ENCODE measurements at regions not wholly inside any gene's neighbourhood (a gene's known extent, or its start where the extent isn't known, plus 50 kb on each side); places are given as distances from the start of the nearest gene placed in this dataset.

- H3K4me3 ChIP-seq (ENCODE audit: low read length) = no peak overlapping the region
- no peaks in the 10 kb centered on the region for H3K27me3 ChIP-seq (ENCODE audit: control insufficient read depth, insufficient read depth, low read length)
- H3K9ac ChIP-seq (ENCODE audit: low read length) = no peak overlapping the region
- no peaks in the 10 kb centered on the region for H3K4me1 ChIP-seq (ENCODE audit: control insufficient read depth, insufficient read depth, low read length)
- H3K36me3 ChIP-seq (ENCODE audit: control insufficient read depth, insufficient read depth, low read length) = no peaks in the 10 kb centered on the region
- no peak overlapping the region for H3K27ac ChIP-seq (ENCODE audit: low read depth, low read length)
These were observed 134.9 kb upstream of the BACH2 start for GRCh38 chr6:90431576-90431975.

- H3K4me1 ChIP-seq (ENCODE audit: control insufficient read depth, insufficient read depth, low read length) = no peaks in the 10 kb centered on the region
- H3K9ac ChIP-seq (ENCODE audit: low read length) = no peak overlapping the region
- H3K4me3 ChIP-seq (ENCODE audit: low read length) = no peak overlapping the region
- no peaks in the 10 kb centered on the region for H3K27me3 ChIP-seq (ENCODE audit: control insufficient read depth, insufficient read depth, low read length)
- no peak overlapping the region for H3K27ac ChIP-seq (ENCODE audit: low read depth, low read length)
- H3K36me3 ChIP-seq (ENCODE audit: control insufficient read depth, insufficient read depth, low read length) = no peaks in the 10 kb centered on the region
These were observed 133.1 kb upstream of the BACH2 start for GRCh38 chr6:90429713-90430112.

GRCh38 chr6:90428514-90428913, 131.9 kb upstream of the BACH2 start:
- no peaks in the 10 kb centered on the region for H3K36me3 ChIP-seq (ENCODE audit: control insufficient read depth, insufficient read depth, low read length)
- H3K27ac ChIP-seq (ENCODE audit: low read depth, low read length) = no peak overlapping the region
- no peak overlapping the region for H3K9ac ChIP-seq (ENCODE audit: low read length)
- H3K4me1 ChIP-seq (ENCODE audit: control insufficient read depth, insufficient read depth, low read length) = no peaks in the 10 kb centered on the region
- no peak overlapping the region for H3K4me3 ChIP-seq (ENCODE audit: low read length)
- H3K27me3 ChIP-seq (ENCODE audit: control insufficient read depth, insufficient read depth, low read length) = no peaks in the 10 kb centered on the region

- Histone ChIP-seq H3K4me3 (ENCODE audit: low read length) (no peak overlapping the region), H3K36me3 (ENCODE audit: control insufficient read depth, insufficient read depth, low read length) (no peaks in the 10 kb centered on the region), H3K27ac (ENCODE audit: low read depth, low read length) (no peak overlapping the region), H3K4me1 (ENCODE audit: control insufficient read depth, insufficient read depth, low read length) (no peaks in the 10 kb centered on the region), H3K27me3 (ENCODE audit: control insufficient read depth, insufficient read depth, low read length) (no peaks in the 10 kb centered on the region), H3K9ac (ENCODE audit: low read length) (no peak overlapping the region)
These were observed 128.6 kb upstream of the BACH2 start for GRCh38 chr6:90425161-90425641.

- Histone ChIP-seq H3K4me1 (ENCODE audit: control insufficient read depth, insufficient read depth, low read length) (no peaks in the 10 kb centered on the region), H3K36me3 (ENCODE audit: control insufficient read depth, insufficient read depth, low read length) (no peaks in the 10 kb centered on the region), H3K27me3 (ENCODE audit: control insufficient read depth, insufficient read depth, low read length) (no peaks in the 10 kb centered on the region), H3K9ac (ENCODE audit: low read length) (no peak overlapping the region), H3K27ac (ENCODE audit: low read depth, low read length) (no peak overlapping the region), H3K4me3 (ENCODE audit: low read length) (no peak overlapping the region)
These were observed 127.9 kb upstream of the BACH2 start for GRCh38 chr6:90424580-90424979.

- Histone ChIP-seq H3K36me3 (ENCODE audit: control insufficient read depth, insufficient read depth, low read length) (no peaks in the 10 kb centered on the region), H3K27me3 (ENCODE audit: control insufficient read depth, insufficient read depth, low read length) (no peaks in the 10 kb centered on the region), H3K4me1 (ENCODE audit: control insufficient read depth, insufficient read depth, low read length) (no peaks in the 10 kb centered on the region), H3K9ac (ENCODE audit: low read length) (no peak overlapping the region), H3K27ac (ENCODE audit: low read depth, low read length) (no peak overlapping the region), H3K4me3 (ENCODE audit: low read length) (no peak overlapping the region)
These were observed 125.0 kb upstream of the BACH2 start for GRCh38 chr6:90421666-90422065.

GRCh38 chr6:90420500-90420899, 123.9 kb upstream of the BACH2 start:
- H3K4me3 ChIP-seq (ENCODE audit: low read length) = no peak overlapping the region
- no peaks in the 10 kb centered on the region for H3K36me3 ChIP-seq (ENCODE audit: control insufficient read depth, insufficient read depth, low read length)
- no peaks in the 10 kb centered on the region for H3K4me1 ChIP-seq (ENCODE audit: control insufficient read depth, insufficient read depth, low read length)
- no peak overlapping the region for H3K9ac ChIP-seq (ENCODE audit: low read length)
- H3K27me3 ChIP-seq (ENCODE audit: control insufficient read depth, insufficient read depth, low read length) = no peaks in the 10 kb centered on the region
- H3K27ac ChIP-seq (ENCODE audit: low read depth, low read length) = no peak overlapping the region

- Histone ChIP-seq H3K4me1 (ENCODE audit: control insufficient read depth, insufficient read depth, low read length) (no peaks in the 10 kb centered on the region), H3K9ac (ENCODE audit: low read length) (no peak overlapping the region), H3K36me3 (ENCODE audit: control insufficient read depth, insufficient read depth, low read length) (no peaks in the 10 kb centered on the region), H3K27ac (ENCODE audit: low read depth, low read length) (no peak overlapping the region), H3K27me3 (ENCODE audit: control insufficient read depth, insufficient read depth, low read length) (no peaks in the 10 kb centered on the region), H3K4me3 (ENCODE audit: low read length) (no peak overlapping the region)
These were observed 120.7 kb upstream of the BACH2 start for GRCh38 chr6:90417385-90417784.

- no peak overlapping the region for H3K4me3 ChIP-seq (ENCODE audit: low read length)
- H3K4me1 ChIP-seq (ENCODE audit: control insufficient read depth, insufficient read depth, low read length) = no peaks in the 10 kb centered on the region
- H3K27me3 ChIP-seq (ENCODE audit: control insufficient read depth, insufficient read depth, low read length) = no peaks in the 10 kb centered on the region
- H3K27ac ChIP-seq (ENCODE audit: low read depth, low read length) = no peak overlapping the region
- H3K36me3 ChIP-seq (ENCODE audit: control insufficient read depth, insufficient read depth, low read length) = no peaks in the 10 kb centered on the region
- H3K9ac ChIP-seq (ENCODE audit: low read length) = no peak overlapping the region
These were observed 119.7 kb upstream of the BACH2 start for GRCh38 chr6:90416322-90416721.

- Histone ChIP-seq H3K4me1 (ENCODE audit: control insufficient read depth, insufficient read depth, low read length) (no peaks in the 10 kb centered on the region), H3K27me3 (ENCODE audit: control insufficient read depth, insufficient read depth, low read length) (no peaks in the 10 kb centered on the region), H3K27ac (ENCODE audit: low read depth, low read length) (no peak overlapping the region), H3K9ac (ENCODE audit: low read length) (no peak overlapping the region), H3K36me3 (ENCODE audit: control insufficient read depth, insufficient read depth, low read length) (no peaks in the 10 kb centered on the region), H3K4me3 (ENCODE audit: low read length) (no peak overlapping the region)
These were observed 118.5 kb upstream of the BACH2 start for GRCh38 chr6:90415178-90415577.

- Histone ChIP-seq H3K9ac (ENCODE audit: low read length) (no peak overlapping the region), H3K4me3 (ENCODE audit: low read length) (no peak overlapping the region), H3K36me3 (ENCODE audit: control insufficient read depth, insufficient read depth, low read length) (no peaks in the 10 kb centered on the region), H3K4me1 (ENCODE audit: control insufficient read depth, insufficient read depth, low read length) (no peaks in the 10 kb centered on the region), H3K27me3 (ENCODE audit: control insufficient read depth, insufficient read depth, low read length) (no peaks in the 10 kb centered on the region), H3K27ac (ENCODE audit: low read depth, low read length) (no peak overlapping the region)
These were observed 117.7 kb upstream of the BACH2 start for GRCh38 chr6:90414352-90414751.

- Histone ChIP-seq H3K36me3 (ENCODE audit: control insufficient read depth, insufficient read depth, low read length) (no peaks in the 10 kb centered on the region), H3K9ac (ENCODE audit: low read length) (no peak overlapping the region), H3K4me3 (ENCODE audit: low read length) (peak overlapping the region; percentile 40)
These were observed 117.2 kb upstream of the BACH2 start for GRCh38 chr6:90413867-90414266.

GRCh38 chr6:90413396-90413795, 116.8 kb upstream of the BACH2 start:
- H3K4me3 ChIP-seq (ENCODE audit: low read length) = peak overlapping the region; percentile 40
- no peaks in the 10 kb centered on the region for H3K4me1 ChIP-seq (ENCODE audit: control insufficient read depth, insufficient read depth, low read length)
- no peaks in the 10 kb centered on the region for H3K27me3 ChIP-seq (ENCODE audit: control insufficient read depth, insufficient read depth, low read length)
- H3K27ac ChIP-seq (ENCODE audit: low read depth, low read length) = no peak overlapping the region
- no peak overlapping the region for H3K9ac ChIP-seq (ENCODE audit: low read length)
- no peaks in the 10 kb centered on the region for H3K36me3 ChIP-seq (ENCODE audit: control insufficient read depth, insufficient read depth, low read length)

More at GRCh38 chr6:90413867-90414266, 117.2 kb upstream of the BACH2 start:
- Histone ChIP-seq H3K27me3 (ENCODE audit: control insufficient read depth, insufficient read depth, low read length) (no peaks in the 10 kb centered on the region), H3K4me1 (ENCODE audit: control insufficient read depth, insufficient read depth, low read length) (no peaks in the 10 kb centered on the region), H3K27ac (ENCODE audit: low read depth, low read length) (no peak overlapping the region)
